HL-60/S4 treated with phorbol 12-myristate 13-acetate at 8.2 ng/mL for 4 days and 3 days (cell line): ENCODE measurements at regions not wholly inside any gene's neighbourhood (a gene's known extent, or its start where the extent isn't known, plus 50 kb on each side); places are given as distances from the start of the nearest gene placed in this dataset.
"Not testable (repeated sequence)": the region's sequence is repeated elsewhere in the genome, so short reads cannot be mapped to it uniquely, and the experiment has no call there.

Experiments used
- in situ Hi-C: fragments of 300-500 bp; cut with MboI; formaldehyde crosslinking; loops from 2 replicates; pipeline ENCODE4 v1.15.0; 2022; ENCODE audit warnings: low sequenced_read_pairs

DNA sequence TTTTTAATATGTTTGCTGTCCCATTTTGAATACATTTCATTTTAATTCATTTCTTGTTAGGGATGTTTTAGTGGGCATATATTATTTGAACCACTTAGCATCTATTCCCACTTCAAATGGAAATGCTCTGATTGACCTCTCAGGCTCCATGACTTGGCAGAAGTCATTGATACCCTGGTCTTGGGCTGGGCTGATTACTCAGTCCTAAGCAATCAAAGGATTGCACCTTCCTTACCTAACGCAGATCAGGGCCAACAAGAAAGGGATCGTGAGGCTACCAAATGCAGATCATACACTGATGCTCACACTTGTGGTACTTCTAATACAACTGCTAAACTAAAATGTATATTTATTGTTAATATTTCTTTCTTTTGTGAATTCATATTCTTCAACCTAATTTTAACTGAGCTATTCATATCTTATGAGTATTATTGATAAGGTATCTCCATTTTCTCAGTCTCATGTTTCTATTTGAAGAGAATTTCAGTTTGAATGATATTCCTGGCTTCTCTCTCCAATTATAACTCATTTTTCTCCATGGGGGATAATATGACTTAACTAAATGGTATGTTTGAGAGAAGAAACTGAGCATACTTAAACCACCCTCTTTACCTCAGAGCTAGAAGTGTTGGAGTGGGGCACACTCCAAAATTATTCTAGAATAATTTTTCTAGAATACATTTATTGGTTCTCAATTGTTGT lies 615.5 kb upstream of the ADAMTS5 start:
- in situ Hi-C loops = no loop called here

DNA sequence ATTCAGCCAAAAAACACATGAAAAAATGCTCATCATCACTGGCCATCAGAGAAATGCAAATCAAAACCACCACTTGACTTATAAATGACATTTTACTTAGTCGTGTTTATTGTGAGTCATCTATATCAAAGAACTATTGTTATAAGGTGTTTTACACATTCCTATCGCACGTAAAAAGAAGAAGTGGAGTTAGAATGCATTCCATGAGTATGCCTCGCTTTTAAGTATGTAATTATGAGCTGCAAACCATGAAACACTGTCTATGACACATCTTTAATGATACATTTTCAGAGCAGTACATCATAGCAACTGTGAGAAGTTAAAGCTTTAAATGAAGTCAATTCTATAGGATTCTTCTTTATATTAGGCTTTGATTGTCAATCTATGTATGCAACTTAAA lies 614.3 kb upstream of the ADAMTS5 start:
- in situ Hi-C loops = no loop called here

DNA sequence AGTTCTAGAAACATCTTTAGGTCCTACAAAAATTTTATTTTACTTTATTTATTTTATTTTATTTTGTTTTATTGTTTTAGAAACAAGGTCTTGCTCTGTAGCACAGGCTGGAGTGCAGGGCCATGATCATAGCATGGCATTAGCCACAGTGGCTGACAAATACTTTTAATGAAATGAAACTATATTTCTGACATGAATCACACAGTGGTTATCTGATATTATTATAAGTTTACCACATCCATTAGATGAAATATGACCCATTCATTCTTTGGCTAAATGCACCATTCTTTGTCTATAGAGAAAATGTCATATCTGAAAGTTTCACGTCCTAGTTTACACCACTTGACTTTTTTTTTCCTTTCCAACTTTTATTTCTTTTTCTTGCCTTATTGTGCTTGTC lies 613.4 kb upstream of the ADAMTS5 start:
- in situ Hi-C loops = no loop called here

GRCh38 chr21:27578741-27579265 lies 611.9 kb upstream of the ADAMTS5 start:
- in situ Hi-C loops = no loop called here

- in situ Hi-C loops = no loop called here
These were observed 605.8 kb upstream of the ADAMTS5 start for GRCh38 chr21:27572696-27573095.

GRCh38 chr21:27571706-27572105 lies 604.8 kb upstream of the ADAMTS5 start:
- in situ Hi-C loops = no loop called here

GRCh38 chr21:27570306-27570868 lies 603.5 kb upstream of the ADAMTS5 start:
- in situ Hi-C loops = no loop called here

GRCh38 chr21:27569831-27570230 lies 602.9 kb upstream of the ADAMTS5 start:
- in situ Hi-C loops = no loop called here

GRCh38 chr21:27569091-27569490 lies 602.2 kb upstream of the ADAMTS5 start:
- in situ Hi-C loops = no loop called here

DNA sequence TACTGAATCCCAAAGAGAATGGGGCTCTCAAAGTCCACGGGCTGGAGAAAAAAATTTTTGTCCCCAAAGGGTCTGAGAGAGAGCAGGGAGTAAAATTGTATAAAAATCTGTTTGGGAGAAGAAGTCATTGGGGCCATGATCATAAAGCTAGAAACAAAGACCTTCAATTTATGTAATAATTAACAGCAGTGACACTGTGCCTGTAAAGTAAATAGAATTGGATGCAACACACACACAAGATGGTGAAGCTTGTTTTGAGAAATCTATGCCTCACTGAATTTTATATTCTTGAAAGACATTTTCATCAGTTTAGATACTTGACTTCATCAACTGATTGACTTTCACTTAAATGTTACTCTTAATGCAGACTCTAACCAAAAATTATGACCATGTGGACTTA lies 600.5 kb upstream of the ADAMTS5 start:
- in situ Hi-C loops = no loop called here

DNA sequence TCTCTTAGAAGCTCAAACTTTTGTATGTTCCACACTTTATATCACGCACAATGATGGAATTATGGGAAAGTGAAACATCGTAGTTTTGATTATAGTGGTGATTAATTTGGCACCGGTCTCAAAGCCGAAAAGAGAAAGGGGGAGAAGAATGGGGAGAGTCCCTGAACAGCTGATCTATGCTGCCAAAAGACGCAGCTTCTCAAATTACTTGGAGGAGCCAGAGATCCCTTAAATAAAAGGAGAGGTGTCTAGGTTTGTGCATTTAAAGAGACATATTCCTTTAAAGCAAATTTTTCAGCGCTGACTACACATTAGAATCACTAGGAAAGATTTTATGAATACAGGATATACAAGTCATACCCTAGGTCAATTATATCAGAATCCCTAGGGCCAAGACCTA lies 599.6 kb upstream of the ADAMTS5 start:
- in situ Hi-C loops = no loop called here

DNA sequence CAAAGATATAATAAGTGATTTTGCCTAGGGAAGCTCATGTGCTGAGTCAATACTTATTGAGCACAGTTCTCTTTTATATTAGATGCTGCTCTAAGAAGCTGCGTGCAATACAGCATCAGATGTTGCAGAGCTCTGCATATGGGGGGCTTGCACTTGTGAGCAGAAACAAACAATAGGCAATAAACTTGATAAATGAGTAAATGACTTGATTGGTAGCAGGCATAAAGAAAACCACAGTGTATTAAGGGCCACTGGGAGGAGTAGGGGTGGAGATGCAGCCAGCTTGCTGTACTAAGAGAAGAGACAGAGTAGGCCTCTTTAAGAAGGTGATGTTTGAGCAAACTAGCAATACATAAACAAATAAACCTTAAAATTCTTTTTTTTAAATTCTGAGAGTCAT lies 598.5 kb upstream of the ADAMTS5 start:
- in situ Hi-C loops = no loop called here

DNA sequence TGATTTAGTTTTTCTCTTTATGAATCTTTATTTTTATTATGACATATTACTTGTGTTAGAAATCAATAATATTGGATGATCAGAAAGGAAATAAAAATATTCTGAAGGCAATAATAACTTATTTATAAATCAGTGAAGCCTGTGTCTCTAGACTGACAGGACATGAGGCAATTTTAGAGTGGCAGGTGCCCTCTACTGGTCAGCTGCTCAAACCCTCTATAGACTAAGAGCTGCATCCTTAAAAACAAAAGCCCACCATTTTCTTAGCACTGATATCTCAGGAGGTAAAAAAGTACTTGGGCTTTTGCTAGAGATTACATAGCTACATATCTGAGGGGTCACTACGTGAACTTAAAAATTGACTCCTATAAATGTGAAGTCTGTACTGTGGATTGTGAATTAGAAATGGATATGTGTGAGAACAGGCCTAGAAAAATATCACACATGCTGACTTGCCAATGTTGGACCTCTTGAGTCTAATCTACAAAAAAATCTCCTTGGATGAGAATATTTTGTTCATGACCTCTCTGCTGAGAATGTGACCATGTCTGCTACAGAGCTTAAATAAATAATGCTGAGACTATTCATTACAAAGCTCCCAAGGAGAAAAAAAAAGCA lies 597.9 kb upstream of the ADAMTS5 start:
- in situ Hi-C loops = no loop called here

GRCh38 chr21:27562303-27562702 lies 595.4 kb upstream of the ADAMTS5 start:
- in situ Hi-C loops = no loop called here

- in situ Hi-C loops = no loop called here
These were observed 594.2 kb upstream of the ADAMTS5 start for GRCh38 chr21:27561116-27561515.

- in situ Hi-C loops = no loop called here
These were observed 590.5 kb upstream of the ADAMTS5 start for GRCh38 chr21:27557356-27557755.

DNA sequence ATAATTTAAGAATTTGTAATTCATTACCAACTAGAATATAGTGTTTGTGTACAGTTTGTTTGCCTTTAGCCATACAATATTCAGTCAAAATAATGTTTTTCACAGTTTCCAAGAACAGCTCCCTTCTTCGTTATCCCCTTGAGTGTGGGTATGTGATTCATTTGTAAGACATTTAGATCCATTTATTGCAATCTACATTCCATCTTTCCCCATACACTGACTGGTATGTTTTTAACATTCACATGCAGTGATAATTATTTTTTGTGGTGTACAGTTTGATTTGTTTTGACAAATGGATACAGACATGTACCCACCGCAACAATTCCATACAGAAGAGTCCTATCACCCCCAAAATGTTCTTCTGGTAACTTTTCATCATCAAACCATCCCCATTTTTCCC lies 589.1 kb upstream of the ADAMTS5 start:
- in situ Hi-C loops = no loop called here

DNA sequence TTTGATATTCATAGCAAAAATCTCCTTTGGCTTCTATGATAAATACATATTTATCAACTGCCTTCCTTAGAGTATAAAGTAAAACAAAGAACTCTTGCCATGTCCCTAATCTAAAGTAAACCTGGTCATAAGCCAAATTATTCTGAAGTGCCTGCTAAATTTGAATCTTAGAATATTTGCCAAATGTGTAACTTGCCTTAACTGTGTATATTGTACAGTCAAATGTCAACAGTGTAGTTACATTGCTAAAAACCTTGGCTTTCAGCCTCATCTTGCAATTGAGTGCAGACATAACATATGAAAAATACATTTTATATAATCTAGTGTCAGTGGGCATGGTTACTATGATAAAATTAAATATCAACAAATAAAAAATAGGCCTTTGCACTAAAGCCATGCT lies 583.4 kb upstream of the ADAMTS5 start:
- in situ Hi-C loops = no loop called here

GRCh38 chr21:27548486-27548885 lies 581.6 kb upstream of the ADAMTS5 start:
- in situ Hi-C loops = no loop called here

DNA sequence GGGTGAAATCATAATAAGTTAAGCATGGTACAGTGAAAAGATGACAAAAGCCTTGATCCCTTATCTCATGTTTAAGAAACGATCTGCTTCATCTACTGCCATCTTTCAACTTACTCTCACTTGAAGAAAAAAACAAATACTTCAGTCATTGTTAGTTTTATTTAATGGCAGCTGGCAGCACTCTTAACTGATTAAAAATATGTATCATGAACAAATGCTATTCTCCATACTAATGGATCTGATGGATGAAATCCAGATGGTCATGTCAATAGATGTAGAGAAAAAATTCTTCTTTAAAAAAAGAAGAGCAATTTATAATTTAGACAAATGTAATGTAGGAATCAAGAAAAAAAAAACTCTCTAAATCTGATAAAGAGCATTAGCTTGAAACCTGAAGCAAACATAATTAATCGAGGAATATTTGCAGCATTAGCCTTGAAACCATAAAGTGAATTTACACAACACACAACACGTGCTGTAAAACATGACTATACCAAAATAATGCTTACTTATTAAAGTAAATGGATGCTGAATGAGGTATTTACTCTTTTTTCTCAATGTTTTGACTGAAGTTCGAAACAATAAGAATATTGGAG lies 579.0 kb upstream of the ADAMTS5 start:
- in situ Hi-C loops = no loop called here

GRCh38 chr21:27542126-27542525 lies 575.2 kb upstream of the ADAMTS5 start:
- in situ Hi-C loops = not testable (repeated sequence)

DNA sequence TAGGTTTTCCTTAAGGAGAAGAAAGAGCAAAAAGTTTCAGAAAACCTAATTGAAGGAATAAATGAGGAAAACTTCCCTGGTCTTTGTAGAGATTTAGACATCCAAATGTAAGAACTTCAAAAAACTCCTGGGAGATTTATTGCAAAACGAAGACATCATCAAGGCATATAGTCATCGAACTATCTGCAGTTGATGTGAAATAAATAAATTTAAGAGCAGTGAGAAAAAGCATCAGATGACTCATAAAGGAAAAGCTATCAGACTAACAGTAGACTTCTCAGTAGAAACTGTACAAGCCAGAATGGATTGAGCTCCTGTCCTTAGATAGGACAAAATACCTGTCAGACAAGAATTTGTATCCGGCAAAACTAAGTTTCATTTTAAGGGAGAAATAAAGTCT lies 569.4 kb upstream of the ADAMTS5 start:
- in situ Hi-C loops = no loop called here
